ENCODE measurements at regions not wholly inside any gene's neighbourhood (a gene's known extent, or its start where the extent isn't known, plus 50 kb on each side); places are given as distances from the start of the nearest gene placed in this dataset.

GRCh38 chr16:51532551-51532950 is 381.5 kb upstream of the SALL1 start:
- 81% methylated on average over 1 of the region's 1 CpG for WGBS (ENCODE audit: low lambda C conversion rate, missing lambda C conversion rate)
- no peaks in the 10 kb centered on the region for H4K20me1 ChIP-seq (ENCODE audit: insufficient read depth, poor library complexity, severe bottlenecking)
- DNase-seq (ENCODE audit: low spot score) = no peak
- TF ChIP-seq EZH2 (IDR thresholded peaks at IDR 0.05; ENCODE audit: borderline replicate concordance) (no peak), EZH2phosphoT487 (IDR thresholded peaks at IDR 0.05; ENCODE audit: low read depth, severe bottlenecking, unreplicated experiment) (no peak)
- TF ChIP-seq, protein P1, sequence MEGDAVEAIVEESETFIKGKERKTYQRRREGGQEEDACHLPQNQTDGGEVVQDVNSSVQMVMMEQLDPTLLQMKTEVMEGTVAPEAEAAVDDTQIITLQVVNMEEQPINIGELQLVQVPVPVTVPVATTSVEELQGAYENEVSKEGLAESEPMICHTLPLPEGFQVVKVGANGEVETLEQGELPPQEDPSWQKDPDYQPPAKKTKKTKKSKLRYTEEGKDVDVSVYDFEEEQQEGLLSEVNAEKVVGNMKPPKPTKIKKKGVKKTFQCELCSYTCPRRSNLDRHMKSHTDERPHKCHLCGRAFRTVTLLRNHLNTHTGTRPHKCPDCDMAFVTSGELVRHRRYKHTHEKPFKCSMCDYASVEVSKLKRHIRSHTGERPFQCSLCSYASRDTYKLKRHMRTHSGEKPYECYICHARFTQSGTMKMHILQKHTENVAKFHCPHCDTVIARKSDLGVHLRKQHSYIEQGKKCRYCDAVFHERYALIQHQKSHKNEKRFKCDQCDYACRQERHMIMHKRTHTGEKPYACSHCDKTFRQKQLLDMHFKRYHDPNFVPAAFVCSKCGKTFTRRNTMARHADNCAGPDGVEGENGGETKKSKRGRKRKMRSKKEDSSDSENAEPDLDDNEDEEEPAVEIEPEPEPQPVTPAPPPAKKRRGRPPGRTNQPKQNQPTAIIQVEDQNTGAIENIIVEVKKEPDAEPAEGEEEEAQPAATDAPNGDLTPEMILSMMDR (IDR thresholded peaks at IDR 0.05; ENCODE audit: poor library complexity) = no peak
- no peaks in the 10 kb centered on the region for H3K36me3 ChIP-seq (replicated peaks; ENCODE audit: insufficient read depth, low read depth)
- H3K9me2 ChIP-seq (replicated peaks; ENCODE audit: insufficient read depth) = no peaks in the 10 kb centered on the region
- H3K79me2 ChIP-seq = no peaks in the 10 kb centered on the region
- H3K4me1 ChIP-seq (ENCODE audit: insufficient read depth) = no peaks in the 10 kb centered on the region
- peaks cover 4% of the 10 kb centered on the region for H3K27me3 ChIP-seq
- H3K27ac ChIP-seq = no peak overlapping the region
- no peak overlapping the region for H3K4me2 ChIP-seq
- H3K4me3 ChIP-seq = no peak overlapping the region
- no peak overlapping the region for H2AFZ ChIP-seq
- no peaks in the 10 kb centered on the region for H3K9me3 ChIP-seq (ENCODE audit: low read depth)

DNA sequence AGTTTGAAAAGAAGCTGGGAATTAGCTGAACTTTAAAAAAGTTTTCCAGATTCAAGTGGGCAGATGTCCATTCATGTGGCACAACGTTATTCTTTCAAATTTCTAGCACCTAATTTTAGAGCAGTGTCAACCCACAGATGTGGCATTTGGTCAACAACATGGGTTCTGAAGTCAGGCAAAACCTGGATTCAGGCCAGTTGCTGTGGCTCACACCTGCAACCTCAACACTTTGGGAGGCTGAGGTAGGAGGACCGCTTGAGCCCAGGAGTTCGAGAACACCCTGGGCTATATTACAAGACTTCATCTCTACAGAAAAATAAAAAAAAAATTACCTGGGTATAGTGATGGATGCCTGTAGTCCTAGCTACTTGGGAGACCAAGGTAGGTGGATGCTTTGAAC is 380.2 kb upstream of the SALL1 start:
- no peak for DNase-seq (ENCODE audit: low spot score)
- WGBS (ENCODE audit: low lambda C conversion rate, missing lambda C conversion rate) = 92% methylated on average over 3 of the region's 3 CpGs
- H3K79me2 ChIP-seq = no peaks in the 10 kb centered on the region
- no peak overlapping the region for H3K27ac ChIP-seq
- H4K20me1 ChIP-seq (ENCODE audit: insufficient read depth, poor library complexity, severe bottlenecking) = no peaks in the 10 kb centered on the region
- no peak overlapping the region for H2AFZ ChIP-seq
- no peaks in the 10 kb centered on the region for H3K36me3 ChIP-seq (replicated peaks; ENCODE audit: insufficient read depth, low read depth)
- H3K27me3 ChIP-seq = no peaks in the 10 kb centered on the region
- H3K9me2 ChIP-seq (replicated peaks; ENCODE audit: insufficient read depth) = no peaks in the 10 kb centered on the region
- H3K4me1 ChIP-seq (ENCODE audit: insufficient read depth) = no peaks in the 10 kb centered on the region
- H3K4me3 ChIP-seq = no peak overlapping the region
- no peak for TF ChIP-seq EZH2 (IDR thresholded peaks at IDR 0.05; ENCODE audit: borderline replicate concordance)
- TF ChIP-seq, protein P1 (IDR thresholded peaks at IDR 0.05; ENCODE audit: poor library complexity) = no peak
- TF ChIP-seq EZH2phosphoT487 (IDR thresholded peaks at IDR 0.05; ENCODE audit: low read depth, severe bottlenecking, unreplicated experiment) = no peak
- no peaks in the 10 kb centered on the region for H3K9me3 ChIP-seq (ENCODE audit: low read depth)
- no peak overlapping the region for H3K4me2 ChIP-seq

DNA sequence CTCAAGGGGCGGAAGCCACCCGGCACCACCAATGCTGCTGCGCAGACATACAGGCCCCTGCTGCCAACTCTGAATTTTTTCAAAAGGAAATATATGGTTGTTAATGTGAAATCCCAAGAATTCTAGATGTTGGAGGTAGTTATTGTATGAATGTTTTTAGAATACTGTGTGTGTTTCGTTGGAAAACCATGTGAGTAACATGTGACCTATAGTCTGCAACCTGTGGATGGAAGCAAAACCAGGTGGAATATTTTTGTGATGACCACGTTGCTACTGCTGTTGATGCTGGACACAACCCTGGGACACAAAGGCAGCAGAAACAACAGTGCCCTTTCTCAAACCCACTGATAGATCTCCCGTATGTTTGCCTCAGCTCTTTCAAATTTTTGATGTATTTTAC is 376.3 kb upstream of the SALL1 start:
- Histone ChIP-seq H3K27me3 (no peaks in the 10 kb centered on the region), H3K36me3 (replicated peaks; ENCODE audit: insufficient read depth, low read depth) (no peaks in the 10 kb centered on the region), H3K79me2 (no peaks in the 10 kb centered on the region), H3K27ac (no peak overlapping the region), H2AFZ (no peak overlapping the region), H3K4me3 (no peak overlapping the region), H4K20me1 (ENCODE audit: insufficient read depth, poor library complexity, severe bottlenecking) (no peaks in the 10 kb centered on the region), H3K9me2 (replicated peaks; ENCODE audit: insufficient read depth) (no peaks in the 10 kb centered on the region), H3K4me2 (no peak overlapping the region), H3K4me1 (ENCODE audit: insufficient read depth) (no peaks in the 10 kb centered on the region), H3K9me3 (ENCODE audit: low read depth) (no peaks in the 10 kb centered on the region)
- 94% methylated on average over 6 of the region's 6 CpGs for WGBS (ENCODE audit: low lambda C conversion rate, missing lambda C conversion rate)
- TF ChIP-seq EZH2phosphoT487 (IDR thresholded peaks at IDR 0.05; ENCODE audit: low read depth, severe bottlenecking, unreplicated experiment) (no peak), EZH2 (IDR thresholded peaks at IDR 0.05; ENCODE audit: borderline replicate concordance) (no peak)
- TF ChIP-seq, protein P1 (IDR thresholded peaks at IDR 0.05; ENCODE audit: poor library complexity) = no peak
- no peak for DNase-seq (ENCODE audit: low spot score)

- H3K27ac ChIP-seq = no peak overlapping the region
- no peaks in the 10 kb centered on the region for H3K36me3 ChIP-seq (replicated peaks; ENCODE audit: insufficient read depth, low read depth)
- H3K4me2 ChIP-seq = no peak overlapping the region
- peaks cover 3% of the 10 kb centered on the region for H3K9me3 ChIP-seq (ENCODE audit: low read depth)
- no peak overlapping the region for H2AFZ ChIP-seq
- no peak for DNase-seq (ENCODE audit: low spot score)
- no peak overlapping the region for H3K4me3 ChIP-seq
- H3K79me2 ChIP-seq = no peaks in the 10 kb centered on the region
- no peaks in the 10 kb centered on the region for H3K9me2 ChIP-seq (replicated peaks; ENCODE audit: insufficient read depth)
- no peaks in the 10 kb centered on the region for H3K27me3 ChIP-seq
- WGBS (ENCODE audit: low lambda C conversion rate, missing lambda C conversion rate) = 22% methylated on average over 9 of the region's 9 CpGs
- TF ChIP-seq EZH2 (IDR thresholded peaks at IDR 0.05; ENCODE audit: borderline replicate concordance) (no peak), EZH2phosphoT487 (IDR thresholded peaks at IDR 0.05; ENCODE audit: low read depth, severe bottlenecking, unreplicated experiment) (no peak)
- TF ChIP-seq, protein P1 (IDR thresholded peaks at IDR 0.05; ENCODE audit: poor library complexity) = no peak
- H3K4me1 ChIP-seq (ENCODE audit: insufficient read depth) = no peaks in the 10 kb centered on the region
- no peaks in the 10 kb centered on the region for H4K20me1 ChIP-seq (ENCODE audit: insufficient read depth, poor library complexity, severe bottlenecking)
These were observed 375.6 kb upstream of the SALL1 start for GRCh38 chr16:51526621-51527020.
